GM21619 (cell line): ENCODE measurements at regions not wholly inside any gene's neighbourhood (a gene's known extent, or its start where the extent isn't known, plus 50 kb on each side); places are given as distances from the start of the nearest gene placed in this dataset.
"Not testable (repeated sequence)": the region's sequence is repeated elsewhere in the genome, so short reads cannot be mapped to it uniquely, and the experiment has no call there.

Experiments
- ATAC-seq: cut with Tn5 transposase; IDR thresholded peaks from one replicate; pipeline ENCODE4 v1.9.1; 2021; ENCODE audit not compliant: unreplicated experiment

- no peak for ATAC-seq
These were observed 293.6 kb downstream of the PTPRC start for GRCh38 chr1:198932351-198932991.

DNA sequence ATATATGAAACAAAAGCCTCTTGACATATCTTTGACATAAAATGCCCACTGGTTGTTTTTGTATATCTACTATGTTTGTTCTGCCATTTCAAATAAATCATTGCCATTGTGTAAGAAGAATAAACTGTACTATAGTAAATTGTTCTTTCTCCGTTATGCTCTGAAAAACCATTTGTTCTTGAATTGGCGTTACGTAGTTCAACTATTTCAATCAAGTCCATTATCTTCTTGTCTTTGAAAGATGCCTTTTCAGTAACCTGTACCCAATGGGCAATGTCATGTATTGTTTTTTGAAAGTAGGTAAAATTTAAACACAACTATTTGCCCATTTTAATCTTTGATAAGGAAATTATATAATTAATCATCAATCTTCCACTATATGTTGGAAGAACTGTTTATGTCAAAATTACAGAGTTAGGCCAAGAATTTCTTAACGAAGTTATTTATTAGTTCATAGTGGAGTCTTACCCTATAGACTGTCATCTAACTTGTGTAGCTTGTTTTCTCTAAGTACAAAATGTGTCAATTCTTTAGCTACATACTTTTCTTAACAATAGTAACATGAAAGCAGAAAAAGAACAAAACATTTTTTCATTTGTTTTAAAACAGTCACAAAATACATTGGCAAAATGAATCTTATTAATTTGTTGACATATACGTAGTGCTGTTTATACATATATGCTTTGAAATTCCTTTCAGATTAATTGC lies 294.8 kb downstream of the PTPRC start:
- ATAC-seq, result no peak

GRCh38 chr1:198934426-198934825 lies 295.6 kb downstream of the PTPRC start:
- no peak for ATAC-seq

DNA sequence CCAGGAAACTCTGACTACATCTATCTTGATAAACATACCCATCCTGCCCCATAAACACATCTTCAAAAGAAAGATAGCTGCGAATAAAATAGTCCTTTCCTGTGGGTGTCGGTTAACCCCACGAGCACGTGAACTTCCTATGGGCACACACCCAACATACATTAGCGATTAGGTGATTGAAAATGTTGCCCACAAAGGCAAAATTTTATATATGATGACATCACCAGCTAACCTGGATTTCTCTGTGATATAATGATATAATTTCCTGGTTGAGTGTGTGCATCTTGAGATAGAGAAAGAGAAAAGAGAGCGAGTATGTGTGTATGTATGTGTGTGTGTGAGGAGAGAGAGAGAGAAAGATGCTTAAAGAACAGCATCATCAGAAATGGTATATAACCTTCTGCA lies 296.1 kb downstream of the PTPRC start:
- peak; percentile 7 for ATAC-seq

- peak; percentile 44 for ATAC-seq
These were observed 296.6 kb downstream of the PTPRC start for GRCh38 chr1:198935306-198935921.

- no peak for ATAC-seq
These were observed 297.7 kb downstream of the PTPRC start for GRCh38 chr1:198936371-198937083.

DNA sequence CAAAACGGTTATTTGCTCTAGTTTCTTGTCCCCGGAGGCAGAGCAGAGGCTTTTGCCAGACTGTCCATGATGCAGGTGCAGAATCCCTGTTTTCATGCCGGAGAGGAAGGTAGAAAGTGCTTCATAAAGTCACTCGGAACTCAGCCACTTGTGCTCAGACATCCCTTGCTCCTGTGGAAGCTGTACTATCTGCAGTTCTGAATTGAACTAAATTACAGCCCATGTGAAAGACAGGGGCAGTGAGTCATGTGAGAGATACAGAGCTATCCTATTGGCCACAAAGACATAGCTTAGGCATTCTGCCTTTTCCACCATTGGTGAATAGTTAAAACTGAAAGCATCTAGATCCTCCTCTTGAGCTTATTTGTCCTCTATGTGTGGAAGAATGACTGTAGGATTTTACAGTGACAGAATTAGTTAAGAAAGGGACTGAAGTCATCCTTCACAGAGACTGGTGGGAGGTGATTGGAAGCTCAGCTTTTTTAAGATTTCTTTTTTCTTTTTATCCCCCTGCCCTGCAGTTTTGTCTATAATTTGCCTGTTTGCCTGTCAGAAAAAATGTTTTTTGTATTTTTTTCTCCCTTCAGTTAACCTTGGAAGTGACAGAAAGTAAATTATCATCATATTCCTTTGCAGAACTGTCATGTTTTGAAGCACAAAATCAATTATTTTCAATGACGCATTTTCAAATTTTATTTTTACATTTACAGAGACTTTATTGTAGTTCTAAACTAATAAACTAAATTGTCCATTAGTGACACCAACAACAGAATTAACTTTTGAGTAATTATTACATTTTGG lies 298.6 kb downstream of the PTPRC start:
- peak; percentile 85 for ATAC-seq

DNA sequence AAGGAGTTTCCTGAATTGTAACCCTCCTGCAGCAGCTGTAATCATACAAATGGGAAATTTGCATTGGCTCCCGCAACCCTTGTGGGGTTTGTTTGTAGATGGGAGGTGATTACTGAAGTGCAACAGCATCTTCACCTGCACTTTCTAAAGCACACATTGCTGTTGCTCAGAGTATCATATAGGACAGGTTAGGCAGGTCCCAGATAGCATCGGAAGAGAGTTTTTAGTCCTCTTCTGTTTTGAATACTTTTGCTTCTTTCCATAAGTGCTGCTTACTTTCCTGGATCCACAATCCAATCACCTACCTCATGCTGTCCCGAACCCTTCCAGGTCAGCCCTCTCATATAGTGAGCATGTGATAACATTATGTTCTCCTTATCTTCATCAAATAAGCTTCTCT lies 300.4 kb downstream of the PTPRC start:
- ATAC-seq, result no peak

GRCh38 chr1:198939956-198940355 lies 301.1 kb downstream of the PTPRC start:
- ATAC-seq, result no peak

- ATAC-seq, result no peak
These were observed 303.6 kb downstream of the PTPRC start for GRCh38 chr1:198942466-198942865.

DNA sequence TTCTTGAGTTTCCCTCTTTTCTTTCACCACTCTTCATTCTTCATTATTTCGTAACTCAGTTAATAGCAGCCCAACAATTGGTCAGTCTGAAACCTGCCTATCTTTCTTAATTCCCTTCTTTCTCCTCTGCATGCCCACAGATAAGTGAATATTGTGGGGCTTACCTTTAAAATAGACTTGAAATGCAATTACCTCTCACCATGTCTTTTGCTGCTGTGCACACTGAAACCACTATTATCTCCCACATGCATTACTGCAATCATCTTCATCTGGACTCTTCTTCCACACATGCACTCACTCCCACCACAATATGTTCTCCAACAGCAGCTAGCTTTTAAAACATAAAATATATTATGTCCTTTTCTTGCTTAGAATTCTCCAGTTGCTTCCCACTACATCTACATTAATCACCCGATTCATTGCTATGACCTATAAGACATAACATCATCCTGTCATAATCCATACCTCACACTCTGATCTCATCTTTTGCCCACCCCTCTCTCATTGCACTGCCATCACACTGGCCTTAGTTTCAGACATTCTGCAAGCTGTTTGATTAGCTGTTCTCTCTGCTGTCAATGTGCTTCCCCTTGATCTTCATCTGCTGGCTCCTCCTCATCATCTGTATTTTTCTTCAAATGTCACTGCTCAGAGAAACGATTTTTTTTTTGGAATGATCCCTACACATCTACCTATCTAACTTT lies 304.8 kb downstream of the PTPRC start:
- ATAC-seq, result no peak

DNA sequence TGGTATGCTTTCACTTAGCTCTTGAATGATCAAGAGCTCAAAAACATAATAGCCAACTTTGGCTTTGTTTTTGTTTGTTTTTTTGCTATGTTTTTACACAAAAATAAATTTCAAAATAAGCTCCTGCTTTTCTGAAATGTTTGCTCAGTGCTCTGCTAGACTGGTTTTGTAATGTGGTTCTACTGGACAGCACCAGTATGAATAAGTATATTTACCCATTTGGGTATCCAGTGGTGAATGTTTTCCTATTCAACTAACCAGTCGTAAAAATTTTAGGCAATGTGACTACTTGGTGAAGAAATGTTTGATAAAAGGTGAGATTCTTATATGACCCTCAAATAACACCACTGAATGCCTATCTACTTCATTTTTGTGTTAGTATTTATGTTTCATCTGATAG lies 308.6 kb downstream of the PTPRC start:
- ATAC-seq, result no peak

DNA sequence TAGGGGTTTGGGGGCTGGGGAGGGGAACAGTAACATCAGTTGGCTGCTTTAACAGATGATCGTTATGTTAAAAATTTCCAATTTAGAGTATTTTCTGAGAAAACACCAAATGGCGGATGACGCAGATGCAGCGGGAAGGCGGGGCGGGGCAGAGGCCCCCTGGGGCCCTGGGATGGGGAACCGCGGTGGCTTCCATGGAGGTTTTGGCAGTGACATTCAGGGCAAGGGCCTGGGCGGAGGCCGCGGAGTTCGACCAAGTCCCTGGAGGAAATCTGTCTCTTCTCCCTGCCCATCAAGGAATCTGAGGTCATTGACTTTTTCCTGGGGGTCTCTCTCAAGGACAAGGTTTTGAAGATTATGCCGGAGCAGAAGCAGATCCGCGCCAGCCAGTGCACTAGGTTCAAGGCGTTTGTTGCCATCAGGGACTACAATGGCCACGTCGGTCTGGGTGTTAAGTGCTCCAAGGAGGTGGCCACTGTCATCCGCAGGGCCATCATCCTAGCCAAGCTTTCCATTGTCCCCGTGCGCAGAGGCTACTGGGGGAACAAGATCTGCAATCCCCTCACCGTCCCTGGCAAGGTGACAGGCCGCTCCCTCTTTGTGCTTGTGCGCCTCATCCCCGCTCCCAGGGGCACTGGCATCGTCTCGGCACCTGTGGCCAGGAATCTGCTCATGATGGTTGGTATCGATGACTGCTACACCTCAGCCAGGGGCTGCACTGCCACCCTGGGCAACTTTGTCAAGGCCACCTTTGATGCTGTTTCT lies 310.2 kb downstream of the PTPRC start:
- no peak for ATAC-seq

GRCh38 chr1:198950036-198950435 lies 311.2 kb downstream of the PTPRC start:
- ATAC-seq, result no peak

- no peak for ATAC-seq
These were observed 316.2 kb downstream of the PTPRC start for GRCh38 chr1:198955085-198955484.

DNA sequence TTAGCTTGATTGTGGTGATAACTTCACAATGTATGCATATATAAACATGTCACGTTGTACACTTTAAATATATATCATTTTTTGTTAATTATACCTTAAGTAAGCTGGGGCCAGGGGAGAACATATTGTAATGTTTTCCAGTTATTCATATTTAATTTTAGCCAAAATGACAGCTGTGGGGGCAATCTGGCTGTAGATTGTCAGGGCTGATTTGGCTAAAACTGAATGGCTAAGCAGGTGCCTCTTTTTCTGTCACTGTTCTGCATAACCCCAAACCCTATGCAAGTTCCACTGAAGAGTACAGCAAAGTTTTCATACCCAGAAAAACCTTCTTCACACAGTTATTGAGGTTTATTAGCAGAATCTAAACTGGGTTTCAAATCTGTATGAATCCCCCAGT lies 318.2 kb downstream of the PTPRC start:
- no peak for ATAC-seq

- ATAC-seq, result no peak
These were observed 320.2 kb downstream of the PTPRC start for GRCh38 chr1:198959032-198959431.

GRCh38 chr1:198959676-198960075 lies 320.8 kb downstream of the PTPRC start:
- no peak for ATAC-seq

GRCh38 chr1:198963796-198964195 lies 325.0 kb downstream of the PTPRC start:
- ATAC-seq, result not testable (repeated sequence)

- ATAC-seq, result no peak
These were observed 327.7 kb downstream of the PTPRC start for GRCh38 chr1:198966519-198966918.
